Stimulated activated CD4-positive, alpha-beta T cell treated with anti-CD3 and anti-CD28 coated beads, Interleukin-15, amount 100 ng/mL, for 48 hours (primary cell): ENCODE measurements at regions not wholly inside any gene's neighbourhood (a gene's known extent, or its start where the extent isn't known, plus 50 kb on each side); places are given as distances from the start of the nearest gene placed in this dataset.
"Not testable (repeated sequence)": the region's sequence is repeated elsewhere in the genome, so short reads cannot be mapped to it uniquely, and the experiment has no call there.

Experiments
- DNase-seq, 2 donors: peaks; one replicate each; pipeline ENCODE4 v3.0.0-alpha.2; 2020; ENCODE audit warnings: low read depth in 2 of 2

DNA sequence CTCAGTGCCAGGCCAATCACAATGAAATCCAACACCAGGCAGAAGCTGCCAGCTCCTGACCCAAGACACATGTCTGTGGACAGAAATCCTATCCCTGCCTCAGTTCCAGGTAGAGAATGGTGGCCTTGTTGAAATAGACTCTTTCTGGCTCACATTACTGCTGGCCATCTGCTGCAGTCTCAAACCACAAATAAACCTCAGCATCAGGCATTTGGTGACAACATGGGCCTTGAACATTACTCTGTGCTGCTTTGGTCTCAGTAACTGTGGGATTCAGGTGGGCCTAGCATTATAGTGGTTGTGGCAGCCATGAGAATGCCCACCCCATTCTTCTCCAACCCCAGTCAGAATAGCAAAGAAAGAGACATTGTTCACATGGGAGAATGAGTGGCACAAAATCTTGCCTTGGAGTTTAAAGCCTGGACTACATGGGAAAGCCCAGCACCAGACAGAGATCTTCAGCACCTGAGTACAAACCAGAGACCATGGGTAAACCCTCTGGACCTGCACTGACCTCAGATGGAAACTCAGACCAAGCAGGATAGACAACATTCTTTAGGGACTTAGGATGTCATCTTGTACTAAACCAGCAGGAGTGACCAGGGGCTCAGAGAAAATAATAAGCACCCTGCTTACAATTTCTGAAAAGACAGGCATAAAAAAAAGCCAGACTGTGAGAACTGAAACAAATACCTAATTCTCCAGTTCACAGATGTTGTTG lies 50.4 kb upstream of the TRAM1L1 start:
- no peak for DNase-seq

DNA sequence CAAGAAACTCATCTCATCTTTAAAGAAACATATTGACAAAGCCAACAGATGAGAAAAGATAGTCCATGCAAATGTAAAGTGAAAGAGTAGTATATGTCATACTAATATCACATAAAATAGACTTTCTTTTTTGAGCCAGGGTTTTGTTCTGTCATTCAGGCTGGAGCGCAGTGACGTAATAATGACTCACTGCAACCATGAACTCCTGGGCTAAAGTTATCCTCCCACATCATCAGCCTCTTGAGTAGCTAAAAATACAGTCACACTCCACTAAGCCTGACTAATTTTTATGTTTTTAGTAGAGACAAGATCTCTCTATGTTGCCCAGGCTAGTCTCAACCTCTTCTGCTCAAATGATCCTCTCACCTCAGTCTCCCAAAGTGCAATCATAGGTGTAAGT lies 51.8 kb upstream of the TRAM1L1 start:
- DNase-seq = no peak

DNA sequence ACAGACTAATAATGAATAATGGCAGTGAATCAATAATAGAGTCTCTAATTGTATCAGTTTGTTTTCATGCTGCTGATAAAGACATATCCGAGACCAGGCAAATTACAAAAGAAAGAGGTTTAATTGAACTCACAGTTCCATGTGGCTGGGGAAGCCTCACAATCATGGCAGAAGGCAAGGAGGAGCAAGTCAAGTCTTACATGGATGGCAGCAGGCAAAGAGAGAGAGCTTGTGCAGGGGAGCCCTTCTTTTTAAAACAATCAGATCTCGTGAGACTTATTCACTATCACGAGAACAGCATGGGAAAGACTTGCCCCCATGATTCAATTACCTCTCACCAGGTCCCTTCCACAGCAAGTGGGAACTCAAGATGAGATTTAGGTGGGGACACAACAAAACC lies 53.4 kb upstream of the TRAM1L1 start:
- DNase-seq = not testable (repeated sequence)

DNA sequence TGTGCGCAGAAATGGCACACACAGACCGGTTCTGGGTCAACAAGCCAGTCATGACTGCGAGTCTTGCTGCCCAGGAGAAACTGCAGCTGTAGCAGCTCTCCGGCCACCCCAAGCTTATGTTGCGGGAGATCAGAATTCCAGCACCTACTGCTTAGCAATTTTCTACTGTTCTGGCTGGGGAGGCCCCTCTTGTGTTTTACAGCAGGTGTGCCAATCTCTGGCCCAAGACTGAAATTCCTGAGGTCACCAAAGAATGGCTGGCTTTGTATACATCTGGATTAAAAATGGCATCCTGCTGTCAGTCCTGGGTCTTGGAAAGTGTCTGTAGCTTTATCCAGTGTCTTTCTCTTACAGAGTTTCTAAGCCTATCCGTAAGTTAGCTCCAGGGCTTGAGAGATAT lies 68.9 kb upstream of the TRAM1L1 start:
- no peak for DNase-seq

GRCh38 chr4:117156806-117157205 lies 71.4 kb upstream of the TRAM1L1 start:
- no peak for DNase-seq

DNA sequence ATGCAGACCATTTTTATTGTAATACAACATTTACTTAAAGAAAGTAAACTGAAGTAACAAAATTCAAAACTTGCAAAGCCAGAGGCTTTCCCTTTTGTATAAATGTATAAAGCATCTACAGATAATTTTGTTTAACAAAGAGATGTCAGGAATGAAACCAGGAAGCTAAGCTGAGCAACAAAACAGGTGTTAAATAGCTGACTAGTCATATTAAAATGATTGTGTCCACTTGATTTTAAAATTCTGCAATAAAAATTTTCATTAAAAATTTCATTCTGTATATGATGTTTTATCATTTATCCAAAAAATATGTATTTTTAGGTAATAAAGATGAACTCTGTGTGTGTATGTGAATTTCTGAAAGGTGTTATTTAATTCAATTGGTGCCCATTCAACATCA lies 72.0 kb upstream of the TRAM1L1 start:
- no peak for DNase-seq

DNA sequence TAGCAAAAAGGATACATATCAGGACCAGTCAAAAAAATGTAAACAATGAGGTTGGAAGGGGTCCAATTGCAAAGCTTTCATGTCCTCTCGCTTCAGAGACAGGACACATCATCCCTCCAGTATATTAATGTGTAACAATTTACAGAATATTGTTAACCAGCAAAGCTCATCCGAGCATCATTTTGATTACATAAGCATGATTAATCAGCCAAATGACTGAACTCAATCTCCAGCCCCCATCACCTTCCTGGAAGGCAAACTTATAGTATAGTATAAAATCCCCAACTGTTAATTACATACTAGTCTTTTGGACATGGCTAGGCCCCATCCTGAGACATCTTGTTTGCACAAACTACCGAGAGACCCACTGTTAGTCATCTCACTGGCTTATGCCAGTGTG lies 77.6 kb upstream of the TRAM1L1 start:
- DNase-seq = no peak

- DNase-seq = no peak
Observed at GRCh38 chr4:117164338-117164737, 79.0 kb upstream of the TRAM1L1 start.

GRCh38 chr4:117175369-117175768 lies 90.0 kb upstream of the TRAM1L1 start:
- not testable (repeated sequence) for DNase-seq

- DNase-seq = no peak
Observed at GRCh38 chr4:117203231-117203630, 117.9 kb upstream of the TRAM1L1 start.

- DNase-seq = no peak
Observed at GRCh38 chr4:117210551-117210950, 125.2 kb upstream of the TRAM1L1 start.

- DNase-seq = no peak
Observed at GRCh38 chr4:117224256-117224655, 138.9 kb upstream of the TRAM1L1 start.

- no peak for DNase-seq
Observed at GRCh38 chr4:117225471-117225870, 140.1 kb upstream of the TRAM1L1 start.

GRCh38 chr4:117227925-117228324 lies 142.5 kb upstream of the TRAM1L1 start:
- DNase-seq = no peak

- no peak for DNase-seq
Observed at GRCh38 chr4:117239434-117239833, 154.1 kb upstream of the TRAM1L1 start.

DNA sequence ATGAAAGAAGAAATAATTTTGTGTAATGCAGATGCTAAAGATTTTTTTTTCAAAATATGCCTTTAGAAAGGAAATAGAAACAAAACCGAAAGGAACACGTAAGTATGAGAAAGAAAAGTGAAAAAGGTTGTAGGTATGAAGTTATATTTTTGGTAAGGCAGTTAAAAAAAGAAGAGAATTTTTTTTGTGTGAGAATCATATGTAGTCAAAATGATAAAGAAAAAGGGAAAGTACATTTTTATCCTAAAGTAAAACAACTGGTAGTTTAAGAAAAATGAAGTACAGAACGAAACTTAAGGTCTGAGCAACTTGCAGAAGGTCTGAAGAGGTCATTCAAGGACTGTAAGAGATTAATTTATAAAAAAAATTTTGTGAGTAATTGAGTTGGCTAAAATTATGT lies 164.0 kb upstream of the TRAM1L1 start:
- no peak for DNase-seq

DNA sequence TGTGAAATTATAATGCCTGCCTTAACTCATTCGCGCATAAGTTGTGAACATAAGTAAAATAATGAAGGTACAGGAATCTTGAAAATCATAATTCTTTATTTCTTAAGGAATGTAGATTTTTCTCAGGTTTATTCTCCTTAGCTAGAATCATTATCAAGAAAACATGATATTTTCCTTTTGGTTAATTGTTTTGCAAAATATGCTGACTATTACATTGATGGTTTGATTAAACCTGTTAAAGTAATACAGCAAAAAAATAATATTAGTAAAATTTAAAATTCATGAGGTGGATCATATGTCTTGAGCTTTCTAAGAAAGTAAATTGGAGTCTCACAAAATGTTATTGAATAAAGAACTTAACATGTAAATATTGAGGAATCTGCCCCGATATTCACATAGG lies 178.7 kb upstream of the TRAM1L1 start:
- DNase-seq = no peak

DNA sequence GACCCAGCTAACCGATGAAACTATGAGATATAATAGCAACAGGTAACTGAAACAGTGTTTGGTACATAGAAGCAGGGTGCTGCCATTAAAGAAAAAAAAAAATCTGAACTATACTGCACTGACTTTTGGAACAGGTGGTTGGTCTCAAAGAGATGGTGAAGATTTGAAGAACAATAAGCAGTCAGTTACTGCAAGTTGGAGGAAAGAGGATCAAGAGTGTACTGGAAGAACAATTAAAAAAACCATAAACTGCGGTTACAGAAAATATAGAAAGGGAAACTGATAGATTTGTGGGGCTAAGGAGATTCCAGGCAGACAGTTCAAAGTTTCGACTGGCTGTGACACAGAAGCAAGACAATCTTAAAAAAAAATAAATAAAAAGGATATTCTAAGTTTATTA lies 181.9 kb upstream of the TRAM1L1 start:
- no peak for DNase-seq

DNA sequence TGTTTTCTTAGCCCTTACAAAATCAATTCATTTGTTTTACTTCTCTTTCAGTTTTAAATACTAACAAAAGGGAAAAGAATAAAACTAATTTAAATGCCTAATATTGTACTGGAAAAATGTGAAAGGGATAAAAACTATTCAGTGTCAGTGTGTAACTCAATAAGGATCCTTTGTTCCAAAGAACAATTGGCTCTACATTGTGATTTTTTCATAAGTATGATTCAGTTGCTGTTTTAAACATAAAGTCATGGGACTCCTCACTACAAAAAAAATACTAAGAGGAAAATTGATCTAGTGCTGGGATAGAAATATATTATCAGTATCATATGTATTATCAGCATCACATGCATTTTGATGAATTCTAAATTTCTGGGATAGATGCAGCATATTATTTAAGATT lies 199.4 kb upstream of the TRAM1L1 start:
- no peak for DNase-seq

GRCh38 chr4:117293784-117294183 lies 208.4 kb upstream of the TRAM1L1 start:
- no peak for DNase-seq

GRCh38 chr4:117302226-117302625 lies 216.8 kb upstream of the TRAM1L1 start:
- DNase-seq = no peak

DNA sequence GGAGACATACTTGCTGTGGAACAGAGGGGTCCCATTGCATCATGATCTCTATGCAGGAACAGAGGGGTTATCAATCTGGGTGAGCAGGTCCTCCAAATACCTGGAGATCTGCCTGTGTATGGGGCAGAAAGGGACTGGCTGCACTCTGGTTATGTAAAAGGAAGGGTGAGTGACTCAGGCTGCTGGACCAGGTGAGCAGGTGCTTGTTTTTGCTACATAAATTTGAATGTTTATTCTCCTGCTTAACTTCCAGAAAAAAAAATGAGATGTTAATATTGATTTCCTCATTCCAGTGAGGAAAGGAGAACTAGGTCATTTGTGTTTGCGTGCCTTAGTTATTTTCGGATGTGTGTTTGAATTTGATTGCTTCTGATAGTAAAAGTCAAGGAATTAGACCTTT lies 225.8 kb upstream of the TRAM1L1 start:
- DNase-seq = no peak

DNA sequence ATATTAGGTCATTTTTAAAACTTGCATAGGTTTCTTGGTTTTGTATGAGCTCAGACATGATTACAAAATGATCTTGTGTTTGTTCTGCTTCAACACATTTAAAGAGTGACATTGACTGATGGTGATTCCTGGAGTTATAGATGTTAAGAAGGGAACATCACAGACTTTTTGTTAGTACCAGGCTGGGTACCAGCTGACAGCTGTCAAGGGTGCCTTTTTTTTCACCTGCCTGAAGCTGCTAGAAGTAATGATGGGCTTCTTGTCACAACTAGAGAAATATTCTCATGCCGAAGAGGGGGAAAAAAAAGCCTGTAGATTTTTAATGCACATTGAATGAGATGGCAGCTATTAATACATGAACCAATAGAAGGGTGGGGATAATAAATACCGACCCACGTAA lies 226.6 kb upstream of the TRAM1L1 start:
- DNase-seq = no peak

DNA sequence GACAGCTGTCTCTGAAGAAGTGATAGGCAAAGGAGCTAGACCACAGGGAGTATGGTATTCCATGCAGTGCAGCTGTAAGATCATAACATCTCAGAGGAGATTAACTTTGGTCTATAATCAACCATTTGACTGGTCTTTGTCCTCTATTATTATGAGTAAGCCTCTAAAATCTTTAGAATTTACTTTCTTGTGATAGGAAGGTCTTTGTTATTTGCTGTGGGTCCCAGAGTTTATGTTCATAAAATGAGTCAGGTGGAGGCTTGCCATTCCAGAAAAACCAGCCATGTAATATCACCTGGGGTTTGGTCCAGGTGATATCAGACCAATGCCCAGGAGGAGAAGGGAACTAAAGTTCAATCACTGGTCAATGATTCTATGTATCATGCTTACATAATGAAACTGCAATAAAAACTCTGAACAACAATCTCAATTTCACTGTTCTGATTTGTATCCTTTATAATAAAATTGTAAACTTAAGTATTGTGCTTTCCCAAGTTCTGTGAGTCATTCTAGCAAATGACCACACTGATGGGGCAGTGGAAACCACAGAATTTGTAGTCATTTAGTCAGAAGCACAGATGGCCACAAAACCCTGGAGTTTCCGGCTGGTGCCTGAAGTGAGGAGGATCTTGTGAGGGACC lies 239.6 kb upstream of the TRAM1L1 start:
- DNase-seq = no peak
